Suprapubic skin (tissue), 4 donors: ENCODE measurements at regions not wholly inside any gene's neighbourhood (a gene's known extent, or its start where the extent isn't known, plus 50 kb on each side); places are given as distances from the start of the nearest gene placed in this dataset.

ENCODE experiments used
- DNase-seq, 2 donors: peaks; one replicate each; pipeline ENCODE4 v3.0.0-alpha.2; 2019; ENCODE audit warnings: low spot score in 2 of 2
- H3K27ac ChIP-seq: fragments of 200-600 bp; sonication (generic); one replicate; pipeline ENCODE4 v1.5.1; 2019
- H3K27me3 ChIP-seq: fragments of 200-600 bp; sonication (generic); one replicate; pipeline ENCODE4 v1.5.1; 2019
- H3K36me3 ChIP-seq: fragments of 200-600 bp; sonication (generic); one replicate; pipeline ENCODE4 v1.5.1; 2019
- H3K4me1 ChIP-seq: fragments of 200-600 bp; sonication (generic); one replicate; pipeline ENCODE4 v1.5.1; 2019
- H3K4me3 ChIP-seq: fragments of 200-600 bp; sonication (generic); one replicate; pipeline ENCODE4 v1.5.1; 2019; ENCODE audit warnings: mild to moderate bottlenecking
- H3K9me3 ChIP-seq: fragments of 200-600 bp; sonication (generic); one replicate; pipeline ENCODE4 v1.5.1; 2019
- EP300 ChIP-seq: sonication (generic); formaldehyde crosslinking; IDR thresholded peaks from one replicate; pipeline ENCODE4 v1.6.1; 2017; ENCODE audit warnings: antibody characterized with exemption
- POLR2A ChIP-seq, 2 donors: fragments of 450-650 bp; IDR thresholded peaks; one replicate each; pipeline ENCODE4 v1.6.1; 2017; ENCODE audit warnings: antibody characterized with exemption in 2 of 2, mild to moderate bottlenecking in 2 of 2, moderate library complexity in 2 of 2
- POLR2AphosphoS5 ChIP-seq, 3 donors: sonication (generic); formaldehyde crosslinking; IDR thresholded peaks; one replicate each; pipeline ENCODE4 v1.6.1; 2017; ENCODE audit warnings: antibody characterized with exemption in 3 of 3
- WGBS: methylation state at CpG from one replicate; pipeline ENCODE4 v1.1.5; 2018; 5-methylcytosine and 5-hydroxymethylcytosine counted together
- TF ChIP-seq, protein P1 (sequence below), 2 donors: fragments of 200-600 bp in 1 of 2; fragments of 450-650 bp in 1 of 2; sonication (generic) in 1 of 2; IDR thresholded peaks; one replicate each; pipeline ENCODE4 v1.5.1; 2016 to 2019; ENCODE audit warnings: antibody characterized with exemption in 2 of 2, mild to moderate bottlenecking in 1 of 2, moderate library complexity in 1 of 2

DNA sequence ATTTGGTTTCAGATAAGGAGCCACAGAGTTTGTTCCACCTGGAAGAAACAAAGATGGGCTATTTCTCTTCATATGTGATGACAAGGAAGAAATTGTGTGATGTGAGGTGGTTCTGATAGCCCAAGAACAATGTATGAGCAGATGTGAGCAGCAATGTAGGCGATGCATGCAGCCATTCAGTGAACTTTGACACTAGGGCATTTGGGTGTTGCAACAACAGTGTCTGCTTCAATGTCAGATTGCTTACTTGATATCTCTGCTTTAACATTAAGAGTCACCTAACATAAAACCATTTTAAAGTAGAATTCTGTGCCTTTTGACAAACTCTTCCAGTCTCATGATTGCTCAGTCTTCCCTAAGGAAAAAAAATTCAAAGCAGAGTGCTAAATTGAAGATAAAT, 865.4 kb downstream of the SLITRK6 start:
- Histone ChIP-seq H3K27me3 (no peaks in the 10 kb centered on the region), H3K36me3 (no peaks in the 10 kb centered on the region), H3K4me1 (no peaks in the 10 kb centered on the region), H3K9me3 (no peaks in the 10 kb centered on the region), H3K27ac (no peak overlapping the region), H3K4me3 (no peak overlapping the region)
- 67% methylated on average over 1 of the region's 1 CpG for WGBS
- no peak for DNase-seq
- TF ChIP-seq EP300 (no peak), POLR2A (IDR thresholded peaks at IDR 0.05) (no peak), POLR2AphosphoS5 (IDR thresholded peaks at IDR 0.05) (no peak)
- TF ChIP-seq, protein P1, sequence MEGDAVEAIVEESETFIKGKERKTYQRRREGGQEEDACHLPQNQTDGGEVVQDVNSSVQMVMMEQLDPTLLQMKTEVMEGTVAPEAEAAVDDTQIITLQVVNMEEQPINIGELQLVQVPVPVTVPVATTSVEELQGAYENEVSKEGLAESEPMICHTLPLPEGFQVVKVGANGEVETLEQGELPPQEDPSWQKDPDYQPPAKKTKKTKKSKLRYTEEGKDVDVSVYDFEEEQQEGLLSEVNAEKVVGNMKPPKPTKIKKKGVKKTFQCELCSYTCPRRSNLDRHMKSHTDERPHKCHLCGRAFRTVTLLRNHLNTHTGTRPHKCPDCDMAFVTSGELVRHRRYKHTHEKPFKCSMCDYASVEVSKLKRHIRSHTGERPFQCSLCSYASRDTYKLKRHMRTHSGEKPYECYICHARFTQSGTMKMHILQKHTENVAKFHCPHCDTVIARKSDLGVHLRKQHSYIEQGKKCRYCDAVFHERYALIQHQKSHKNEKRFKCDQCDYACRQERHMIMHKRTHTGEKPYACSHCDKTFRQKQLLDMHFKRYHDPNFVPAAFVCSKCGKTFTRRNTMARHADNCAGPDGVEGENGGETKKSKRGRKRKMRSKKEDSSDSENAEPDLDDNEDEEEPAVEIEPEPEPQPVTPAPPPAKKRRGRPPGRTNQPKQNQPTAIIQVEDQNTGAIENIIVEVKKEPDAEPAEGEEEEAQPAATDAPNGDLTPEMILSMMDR (IDR thresholded peaks at IDR 0.05) = no peak

DNA sequence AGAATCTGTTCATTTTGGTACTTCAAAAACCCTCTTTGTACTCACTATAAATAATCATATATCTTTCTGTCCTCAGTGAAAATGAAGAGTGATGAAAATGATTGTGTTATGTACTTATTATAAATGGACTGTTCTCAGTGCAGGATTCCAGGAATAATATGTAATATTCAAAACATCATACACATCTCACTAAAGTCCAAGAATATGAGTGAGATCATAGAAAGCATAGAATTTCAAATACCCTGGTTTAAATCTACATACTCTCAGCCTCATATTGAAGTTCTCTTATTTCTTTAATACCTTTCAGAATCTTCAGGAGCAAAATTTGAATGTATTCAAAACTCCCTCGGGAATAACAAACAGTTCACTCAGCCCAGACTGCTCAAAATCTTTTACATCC, 868.0 kb downstream of the SLITRK6 start:
- Histone ChIP-seq H3K27me3 (no peaks in the 10 kb centered on the region), H3K9me3 (no peaks in the 10 kb centered on the region), H3K27ac (no peak overlapping the region), H3K4me1 (no peaks in the 10 kb centered on the region), H3K36me3 (no peaks in the 10 kb centered on the region), H3K4me3 (no peak overlapping the region)
- DNase-seq = no peak
- WGBS = 59% methylated on average over 1 of the region's 1 CpG
- TF ChIP-seq POLR2A (IDR thresholded peaks at IDR 0.05) (no peak), POLR2AphosphoS5 (IDR thresholded peaks at IDR 0.05) (no peak), EP300 (no peak)
- TF ChIP-seq, protein P1 (IDR thresholded peaks at IDR 0.05) = no peak

DNA sequence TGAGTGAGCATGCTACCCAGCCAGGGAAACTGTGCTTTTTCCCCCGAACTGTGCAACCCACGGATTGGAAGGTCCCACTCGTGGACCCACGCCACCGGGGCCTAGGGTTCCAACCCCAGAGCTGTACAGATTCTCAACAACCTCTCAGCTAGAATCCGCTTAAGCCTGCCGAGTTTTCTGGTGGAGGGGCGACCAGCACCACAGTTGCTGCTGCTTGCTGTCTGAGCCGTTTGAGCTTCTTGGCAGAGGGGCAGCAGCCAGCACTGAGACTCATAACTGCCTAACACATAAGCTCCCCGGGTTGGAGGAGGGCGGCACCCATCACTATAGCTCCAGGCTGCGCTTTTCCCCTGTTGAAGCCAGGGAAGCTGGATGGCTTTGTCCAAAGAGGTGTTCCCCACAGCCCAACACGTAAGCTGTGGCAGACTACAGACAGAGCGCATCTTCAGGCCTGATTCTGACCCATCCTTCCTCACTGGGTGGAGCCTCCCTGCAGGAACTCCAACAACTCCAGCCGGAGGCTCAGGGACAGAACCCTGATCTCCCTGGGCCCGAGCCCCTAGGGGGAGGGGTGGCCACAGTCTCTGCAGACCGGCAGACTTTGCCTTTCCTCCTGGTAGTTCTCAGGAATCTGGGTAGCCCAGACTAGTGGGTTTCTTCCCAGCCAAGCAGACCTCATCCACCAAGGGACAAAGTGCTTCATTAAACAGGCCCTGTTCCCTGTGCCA, 871.6 kb downstream of the SLITRK6 start:
- H3K36me3 ChIP-seq = no peaks in the 10 kb centered on the region
- WGBS = 89% methylated on average over 17 of the region's 17 CpGs

DNA sequence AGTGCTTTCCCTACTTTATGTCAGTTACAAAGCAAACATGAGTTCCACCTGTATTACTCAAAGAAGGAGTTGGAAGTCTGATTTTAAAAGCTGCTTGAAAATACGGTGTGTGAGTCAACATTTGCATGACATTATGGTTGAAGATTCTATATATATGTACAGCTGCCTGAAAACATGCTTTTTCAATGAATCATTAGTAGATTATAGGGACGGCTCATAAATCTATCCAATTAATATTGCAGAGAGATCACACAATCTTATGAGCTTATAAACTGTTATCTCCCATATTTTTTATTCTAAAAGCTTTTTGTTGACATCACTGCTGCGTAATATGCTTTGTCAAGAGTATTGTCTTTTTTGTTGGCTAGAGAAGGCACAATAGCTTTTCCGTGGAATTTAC, 873.8 kb downstream of the SLITRK6 start:
- no peaks in the 10 kb centered on the region for H3K27me3 ChIP-seq
- DNase-seq = no peak
- TF ChIP-seq POLR2AphosphoS5 (IDR thresholded peaks at IDR 0.05) (no peak), EP300 (no peak), POLR2A (IDR thresholded peaks at IDR 0.05) (no peak)
- TF ChIP-seq, protein P1 (IDR thresholded peaks at IDR 0.05) = no peak
- WGBS = 53% methylated on average over 4 of the region's 4 CpGs
- no peak overlapping the region for H3K4me3 ChIP-seq
- no peaks in the 10 kb centered on the region for H3K36me3 ChIP-seq
- no peak overlapping the region for H3K27ac ChIP-seq
- H3K4me1 ChIP-seq = no peaks in the 10 kb centered on the region
- H3K9me3 ChIP-seq = no peaks in the 10 kb centered on the region

More for the DNA sequence above, 871.6 kb downstream of the SLITRK6 start:
- H3K9me3 ChIP-seq = no peaks in the 10 kb centered on the region
- H3K4me3 ChIP-seq = no peak overlapping the region
- TF ChIP-seq, protein P1 (IDR thresholded peaks at IDR 0.05) = no peak
- TF ChIP-seq POLR2AphosphoS5 (IDR thresholded peaks at IDR 0.05) (no peak), POLR2A (IDR thresholded peaks at IDR 0.05) (no peak), EP300 (no peak)
- H3K27ac ChIP-seq = no peak overlapping the region
- H3K4me1 ChIP-seq = no peaks in the 10 kb centered on the region
- DNase-seq = peak in 1 of 2 donors; percentile 73
- H3K27me3 ChIP-seq = no peaks in the 10 kb centered on the region

DNA sequence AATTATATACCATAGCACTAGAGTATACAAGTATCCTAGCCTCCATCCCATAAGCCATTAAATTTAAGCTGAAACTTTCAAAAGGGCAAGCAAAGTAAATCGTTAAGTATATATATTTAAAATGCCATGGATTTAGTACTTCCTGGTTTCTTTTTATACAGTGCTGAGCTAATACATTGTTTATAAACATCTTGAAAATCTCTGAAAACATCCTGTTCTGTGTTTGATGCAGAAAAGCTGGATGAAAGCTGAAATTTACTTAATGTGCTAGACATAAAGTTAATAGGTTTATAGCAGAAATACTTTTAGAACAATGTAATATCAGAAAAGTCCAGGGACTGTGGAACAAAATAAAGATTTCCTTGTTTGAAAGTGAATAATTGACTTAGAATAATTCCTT, 875.4 kb downstream of the SLITRK6 start:
- H3K36me3 ChIP-seq = no peaks in the 10 kb centered on the region
- H3K27me3 ChIP-seq = no peaks in the 10 kb centered on the region
- no peak overlapping the region for H3K27ac ChIP-seq
- TF ChIP-seq POLR2A (IDR thresholded peaks at IDR 0.05) (no peak), EP300 (no peak), POLR2AphosphoS5 (IDR thresholded peaks at IDR 0.05) (no peak)
- TF ChIP-seq, protein P1 (IDR thresholded peaks at IDR 0.05) = no peak
- DNase-seq = no peak
- no peaks in the 10 kb centered on the region for H3K4me1 ChIP-seq
- H3K4me3 ChIP-seq = no peak overlapping the region
- no peaks in the 10 kb centered on the region for H3K9me3 ChIP-seq
- WGBS = 42% methylated on average over 1 of the region's 1 CpG
